GM12873 (cell line): ENCODE measurements at regions not wholly inside any gene's neighbourhood (a gene's known extent, or its start where the extent isn't known, plus 50 kb on each side); places are given as distances from the start of the nearest gene placed in this dataset.

ENCODE experiments used
- TF ChIP-seq, protein P1 (sequence below): IDR thresholded peaks from 2 replicates; pipeline ENCODE4 v1.5.1; 2012; ENCODE audit warnings: low read depth, mild to moderate bottlenecking, moderate library complexity, low read length, control low read depth; ENCODE audit not compliant: insufficient read depth; ENCODE audit errors: missing control alignments

DNA sequence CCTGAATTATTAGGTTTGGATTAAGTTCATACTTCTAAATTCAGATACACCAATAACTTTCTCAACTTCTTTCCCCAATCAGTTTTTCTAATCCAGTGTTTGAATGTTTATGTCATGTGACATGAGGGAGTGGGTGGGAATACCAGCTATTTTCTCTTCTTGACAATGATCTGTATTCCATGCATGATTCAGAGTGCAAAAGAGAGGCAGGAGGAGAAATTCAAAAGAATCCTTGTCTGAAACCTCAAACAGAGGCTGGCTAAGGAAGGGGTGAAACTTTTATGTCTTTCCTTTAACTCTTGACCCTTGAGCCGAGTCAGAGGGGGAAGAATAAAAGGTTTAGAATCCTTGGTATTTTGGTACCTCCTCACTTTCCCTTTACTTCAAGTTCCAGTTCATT is 544.7 kb downstream of the SPRY1 start:
- TF ChIP-seq, protein P1, sequence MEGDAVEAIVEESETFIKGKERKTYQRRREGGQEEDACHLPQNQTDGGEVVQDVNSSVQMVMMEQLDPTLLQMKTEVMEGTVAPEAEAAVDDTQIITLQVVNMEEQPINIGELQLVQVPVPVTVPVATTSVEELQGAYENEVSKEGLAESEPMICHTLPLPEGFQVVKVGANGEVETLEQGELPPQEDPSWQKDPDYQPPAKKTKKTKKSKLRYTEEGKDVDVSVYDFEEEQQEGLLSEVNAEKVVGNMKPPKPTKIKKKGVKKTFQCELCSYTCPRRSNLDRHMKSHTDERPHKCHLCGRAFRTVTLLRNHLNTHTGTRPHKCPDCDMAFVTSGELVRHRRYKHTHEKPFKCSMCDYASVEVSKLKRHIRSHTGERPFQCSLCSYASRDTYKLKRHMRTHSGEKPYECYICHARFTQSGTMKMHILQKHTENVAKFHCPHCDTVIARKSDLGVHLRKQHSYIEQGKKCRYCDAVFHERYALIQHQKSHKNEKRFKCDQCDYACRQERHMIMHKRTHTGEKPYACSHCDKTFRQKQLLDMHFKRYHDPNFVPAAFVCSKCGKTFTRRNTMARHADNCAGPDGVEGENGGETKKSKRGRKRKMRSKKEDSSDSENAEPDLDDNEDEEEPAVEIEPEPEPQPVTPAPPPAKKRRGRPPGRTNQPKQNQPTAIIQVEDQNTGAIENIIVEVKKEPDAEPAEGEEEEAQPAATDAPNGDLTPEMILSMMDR: no peak

GRCh38 chr4:123943976-123944375 is 547.4 kb downstream of the SPRY1 start:
- TF ChIP-seq, protein P1: no peak

DNA sequence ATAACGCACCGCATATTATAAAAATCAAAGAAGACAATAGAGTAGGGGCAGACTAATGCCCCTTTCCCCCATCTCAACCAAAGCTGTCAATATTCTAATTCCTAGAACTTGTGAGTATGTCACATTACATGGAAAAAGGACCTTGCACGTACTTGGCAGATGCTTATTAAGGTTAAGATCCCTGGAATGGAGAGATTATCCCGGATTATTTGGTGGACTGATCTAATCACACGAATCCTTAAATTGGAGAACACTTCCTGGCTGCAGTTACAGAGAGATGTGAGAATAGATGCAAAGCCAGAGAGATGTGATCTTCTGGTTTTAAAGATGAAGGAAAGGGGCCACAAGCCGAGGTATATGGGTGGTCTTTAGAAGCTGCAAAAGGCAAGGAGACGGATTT is 548.7 kb downstream of the SPRY1 start:
- TF ChIP-seq, protein P1: no peak

DNA sequence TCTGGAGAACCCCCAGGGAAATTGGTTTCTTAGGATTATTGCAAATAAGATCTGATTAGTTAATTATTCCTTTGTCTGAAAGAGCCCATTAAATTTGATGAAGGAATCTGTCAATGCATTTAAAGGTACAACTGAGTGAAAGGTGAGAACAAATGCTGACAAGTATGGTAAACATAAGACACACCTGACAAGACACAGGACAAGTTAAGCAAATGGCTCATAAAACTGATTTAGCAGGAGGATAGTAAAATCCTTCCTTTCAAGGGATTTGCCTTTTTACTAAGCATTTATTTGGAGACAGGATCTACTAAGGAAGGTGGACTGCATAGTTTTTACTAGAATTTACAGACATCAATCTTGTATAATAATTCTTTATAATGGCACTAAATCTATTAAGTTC is 553.9 kb downstream of the SPRY1 start:
- TF ChIP-seq, protein P1: no peak

- TF ChIP-seq, protein P1: no peak
Measured at GRCh38 chr4:123952530-123953274, 556.1 kb downstream of the SPRY1 start.

GRCh38 chr4:123953566-123953965 is 557.0 kb downstream of the SPRY1 start:
- TF ChIP-seq, protein P1: no peak

DNA sequence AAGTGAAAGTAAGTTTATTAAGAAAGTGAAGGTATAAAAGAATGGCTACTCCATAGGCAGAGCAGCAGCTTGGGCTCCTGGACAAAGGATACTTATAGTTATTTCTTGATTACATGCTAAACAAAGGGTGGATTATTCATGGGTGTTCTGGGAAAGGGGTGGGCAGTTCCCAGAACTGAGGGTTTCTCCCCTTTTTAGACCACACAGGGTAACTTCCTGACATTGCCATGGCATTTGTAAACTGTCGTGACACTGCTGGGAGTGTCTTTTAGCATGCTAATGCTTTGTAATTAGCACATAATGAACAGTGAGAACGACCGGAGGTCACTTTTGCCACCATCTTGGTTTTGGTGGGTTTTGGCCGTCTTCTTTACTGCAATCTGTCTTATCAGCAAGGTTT is 557.6 kb downstream of the SPRY1 start:
- TF ChIP-seq, protein P1: no peak
